ENCODE measurements at regions not wholly inside any gene's neighbourhood (a gene's known extent, or its start where the extent isn't known, plus 50 kb on each side); places are given as distances from the start of the nearest gene placed in this dataset.

- 99% methylated on average over 2 of the region's 2 CpGs for WGBS
These were observed 539.4 kb upstream of the GJE1 start for GRCh38 chr6:141593311-141593710.

GRCh38 chr6:141587482-141588266 lies 545.1 kb upstream of the GJE1 start:
- TF ChIP-seq POLR2AphosphoS5 (IDR thresholded peaks at IDR 0.05) (no peak), POLR2A (IDR thresholded peaks at IDR 0.05) (no peak)
- TF ChIP-seq, protein P1, sequence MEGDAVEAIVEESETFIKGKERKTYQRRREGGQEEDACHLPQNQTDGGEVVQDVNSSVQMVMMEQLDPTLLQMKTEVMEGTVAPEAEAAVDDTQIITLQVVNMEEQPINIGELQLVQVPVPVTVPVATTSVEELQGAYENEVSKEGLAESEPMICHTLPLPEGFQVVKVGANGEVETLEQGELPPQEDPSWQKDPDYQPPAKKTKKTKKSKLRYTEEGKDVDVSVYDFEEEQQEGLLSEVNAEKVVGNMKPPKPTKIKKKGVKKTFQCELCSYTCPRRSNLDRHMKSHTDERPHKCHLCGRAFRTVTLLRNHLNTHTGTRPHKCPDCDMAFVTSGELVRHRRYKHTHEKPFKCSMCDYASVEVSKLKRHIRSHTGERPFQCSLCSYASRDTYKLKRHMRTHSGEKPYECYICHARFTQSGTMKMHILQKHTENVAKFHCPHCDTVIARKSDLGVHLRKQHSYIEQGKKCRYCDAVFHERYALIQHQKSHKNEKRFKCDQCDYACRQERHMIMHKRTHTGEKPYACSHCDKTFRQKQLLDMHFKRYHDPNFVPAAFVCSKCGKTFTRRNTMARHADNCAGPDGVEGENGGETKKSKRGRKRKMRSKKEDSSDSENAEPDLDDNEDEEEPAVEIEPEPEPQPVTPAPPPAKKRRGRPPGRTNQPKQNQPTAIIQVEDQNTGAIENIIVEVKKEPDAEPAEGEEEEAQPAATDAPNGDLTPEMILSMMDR (IDR thresholded peaks at IDR 0.05): no peak
- Histone ChIP-seq H3K4me1 (replicated peaks) (no peaks in the 10 kb centered on the region), H3K9me3 (no peaks in the 10 kb centered on the region), H3K4me3 (no peak overlapping the region), H3K27me3 (replicated peaks; ENCODE audit: insufficient read depth) (no peaks in the 10 kb centered on the region), H3K27ac (no peak overlapping the region), H3K36me3 (no peaks in the 10 kb centered on the region)
- intact Hi-C loops (cut with DNase I): no loop called here
- no peak for DNase-seq (ENCODE audit: low spot score)
- 78% methylated on average over 4 of the region's 4 CpGs for WGBS

More at GRCh38 chr6:141593311-141593710, 539.4 kb upstream of the GJE1 start:
- Histone ChIP-seq H3K4me1 (replicated peaks) (no peaks in the 10 kb centered on the region), H3K27ac (no peak overlapping the region), H3K27me3 (replicated peaks; ENCODE audit: insufficient read depth) (no peaks in the 10 kb centered on the region), H3K4me3 (no peak overlapping the region), H3K36me3 (no peaks in the 10 kb centered on the region), H3K9me3 (no peaks in the 10 kb centered on the region)
- TF ChIP-seq, protein P1 (IDR thresholded peaks at IDR 0.05): no peak
- TF ChIP-seq POLR2A (IDR thresholded peaks at IDR 0.05): no peak
- TF ChIP-seq POLR2AphosphoS5 (IDR thresholded peaks at IDR 0.05): no peak
- intact Hi-C loops (cut with DNase I): no loop called here
- DNase-seq (ENCODE audit: low spot score): no peak

- TF ChIP-seq POLR2A (IDR thresholded peaks at IDR 0.05): no peak
- TF ChIP-seq, protein P1 (IDR thresholded peaks at IDR 0.05): no peak
- no peak for TF ChIP-seq POLR2AphosphoS5 (IDR thresholded peaks at IDR 0.05)
- no peaks in the 10 kb centered on the region for H3K9me3 ChIP-seq
- DNase-seq (ENCODE audit: low spot score): no peak
- H3K4me3 ChIP-seq: no peak overlapping the region
- H3K36me3 ChIP-seq: no peaks in the 10 kb centered on the region
- no peaks in the 10 kb centered on the region for H3K4me1 ChIP-seq (replicated peaks)
- 93% methylated on average over 2 of the region's 2 CpGs for WGBS
- H3K27me3 ChIP-seq (replicated peaks; ENCODE audit: insufficient read depth): no peaks in the 10 kb centered on the region
- intact Hi-C loops (cut with DNase I): no loop called here
- H3K27ac ChIP-seq: no peak overlapping the region
These were observed 551.7 kb upstream of the GJE1 start for GRCh38 chr6:141580988-141581552.

- H3K36me3 ChIP-seq: no peaks in the 10 kb centered on the region
- intact Hi-C loops (cut with DNase I): no loop called here
- no peaks in the 10 kb centered on the region for H3K27me3 ChIP-seq (replicated peaks; ENCODE audit: insufficient read depth)
- no peaks in the 10 kb centered on the region for H3K4me1 ChIP-seq (replicated peaks)
- H3K9me3 ChIP-seq: no peaks in the 10 kb centered on the region
- 96% methylated on average over 4 of the region's 4 CpGs for WGBS
- H3K27ac ChIP-seq: no peak overlapping the region
- no peak for DNase-seq (ENCODE audit: low spot score)
- H3K4me3 ChIP-seq: no peak overlapping the region
- TF ChIP-seq, protein P1 (IDR thresholded peaks at IDR 0.05): no peak
These were observed 552.6 kb upstream of the GJE1 start for GRCh38 chr6:141580131-141580530.

- no peaks in the 10 kb centered on the region for H3K27me3 ChIP-seq (replicated peaks; ENCODE audit: insufficient read depth)
- no peak for TF ChIP-seq POLR2AphosphoS5 (IDR thresholded peaks at IDR 0.05)
- TF ChIP-seq POLR2A (IDR thresholded peaks at IDR 0.05): no peak
- TF ChIP-seq, protein P1 (IDR thresholded peaks at IDR 0.05): no peak
- intact Hi-C loops (cut with DNase I): no loop called here
- no peak for DNase-seq (ENCODE audit: low spot score)
- H3K4me1 ChIP-seq (replicated peaks): no peaks in the 10 kb centered on the region
- no peaks in the 10 kb centered on the region for H3K36me3 ChIP-seq
- H3K9me3 ChIP-seq: no peaks in the 10 kb centered on the region
- no peak overlapping the region for H3K4me3 ChIP-seq
- no peak overlapping the region for H3K27ac ChIP-seq
These were observed 556.0 kb upstream of the GJE1 start for GRCh38 chr6:141576751-141577150.
